Mesothelial cell of epicardium (in vitro differentiated cells): ENCODE measurements at regions not wholly inside any gene's neighbourhood (a gene's known extent, or its start where the extent isn't known, plus 50 kb on each side); places are given as distances from the start of the nearest gene placed in this dataset.

Source experiments
- DNase-seq, 2 experiments: peaks; one replicate each; pipeline ENCODE4 v3.0.0; 2021; ENCODE audit warnings: low spot score in 2 of 2; ENCODE audit not compliant: unreplicated experiment in 2 of 2
- H3K27ac Mint-ChIP-seq: 2 replicates; pipeline ENCODE4 v1.8.0; 2021; ENCODE audit warnings: mixed read lengths
- H3K27me3 Mint-ChIP-seq: 2 replicates; pipeline ENCODE4 v1.8.0; 2021; ENCODE audit warnings: low read depth, mixed read lengths
- H3K36me3 Mint-ChIP-seq: 2 replicates; pipeline ENCODE4 v1.8.0; 2021; ENCODE audit warnings: mixed read lengths
- H3K4me1 Mint-ChIP-seq: 2 replicates; pipeline ENCODE4 v1.8.0; 2021; ENCODE audit warnings: mixed read lengths
- H3K4me3 Mint-ChIP-seq: 2 replicates; pipeline ENCODE4 v1.8.0; 2021; ENCODE audit warnings: mild to moderate bottlenecking, moderate library complexity, mixed read lengths
- H3K9me3 Mint-ChIP-seq: 2 replicates; pipeline ENCODE4 v1.8.0; 2021; ENCODE audit warnings: mixed read lengths
- TF ChIP-seq, protein P1 (sequence below): fragments of 200-600 bp; sonication (generic); IDR thresholded peaks from one replicate; pipeline ENCODE4 v1.5.0; 2021; ENCODE audit warnings: antibody characterized with exemption; ENCODE audit not compliant: unreplicated experiment

DNA sequence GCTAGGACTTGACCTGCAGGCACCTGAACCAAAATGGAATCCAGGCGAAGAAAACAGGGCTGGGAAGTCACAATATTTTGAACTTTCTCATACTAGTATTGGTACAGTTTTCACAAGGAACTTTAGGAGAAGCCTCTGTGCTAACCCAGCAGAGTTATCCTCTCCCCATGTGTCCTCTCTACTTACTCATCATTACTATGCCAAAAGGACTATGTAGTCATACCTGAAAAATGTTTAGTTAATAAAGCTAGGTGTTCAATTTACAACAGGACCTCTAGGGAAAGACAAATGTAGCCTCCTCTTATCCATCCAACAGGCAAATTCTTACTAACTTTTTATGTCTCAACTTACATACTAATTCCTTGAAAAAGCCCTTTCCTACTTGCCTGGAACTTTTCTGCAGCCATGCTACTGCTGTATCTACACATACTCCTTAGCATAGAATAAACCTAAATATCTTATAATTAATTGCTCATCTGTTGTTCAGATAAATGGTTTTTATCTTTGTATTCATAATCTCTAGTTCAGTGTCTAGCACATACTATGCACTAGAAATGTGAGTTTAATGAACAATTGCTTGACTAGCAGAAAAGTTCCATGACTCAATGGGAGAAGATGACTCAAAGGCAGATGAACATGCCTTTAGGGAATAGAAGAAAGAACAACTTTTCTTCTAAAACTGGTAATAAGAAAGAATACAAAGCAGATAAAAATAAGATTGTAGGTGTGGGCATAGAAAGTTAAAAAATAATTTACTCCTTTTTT lies 215.5 kb upstream of the VEGFC start:
- peaks cover 3% of the 10 kb centered on the region for H3K36me3 Mint-ChIP-seq
- no peak for DNase-seq
- H3K4me1 Mint-ChIP-seq: no peaks in the 10 kb centered on the region
- no peak overlapping the region for H3K27ac Mint-ChIP-seq
- H3K4me3 Mint-ChIP-seq: no peak overlapping the region
- peaks cover 11% of the 10 kb centered on the region for H3K9me3 Mint-ChIP-seq
- TF ChIP-seq, protein P1, sequence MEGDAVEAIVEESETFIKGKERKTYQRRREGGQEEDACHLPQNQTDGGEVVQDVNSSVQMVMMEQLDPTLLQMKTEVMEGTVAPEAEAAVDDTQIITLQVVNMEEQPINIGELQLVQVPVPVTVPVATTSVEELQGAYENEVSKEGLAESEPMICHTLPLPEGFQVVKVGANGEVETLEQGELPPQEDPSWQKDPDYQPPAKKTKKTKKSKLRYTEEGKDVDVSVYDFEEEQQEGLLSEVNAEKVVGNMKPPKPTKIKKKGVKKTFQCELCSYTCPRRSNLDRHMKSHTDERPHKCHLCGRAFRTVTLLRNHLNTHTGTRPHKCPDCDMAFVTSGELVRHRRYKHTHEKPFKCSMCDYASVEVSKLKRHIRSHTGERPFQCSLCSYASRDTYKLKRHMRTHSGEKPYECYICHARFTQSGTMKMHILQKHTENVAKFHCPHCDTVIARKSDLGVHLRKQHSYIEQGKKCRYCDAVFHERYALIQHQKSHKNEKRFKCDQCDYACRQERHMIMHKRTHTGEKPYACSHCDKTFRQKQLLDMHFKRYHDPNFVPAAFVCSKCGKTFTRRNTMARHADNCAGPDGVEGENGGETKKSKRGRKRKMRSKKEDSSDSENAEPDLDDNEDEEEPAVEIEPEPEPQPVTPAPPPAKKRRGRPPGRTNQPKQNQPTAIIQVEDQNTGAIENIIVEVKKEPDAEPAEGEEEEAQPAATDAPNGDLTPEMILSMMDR: no peak
- no peaks in the 10 kb centered on the region for H3K27me3 Mint-ChIP-seq

DNA sequence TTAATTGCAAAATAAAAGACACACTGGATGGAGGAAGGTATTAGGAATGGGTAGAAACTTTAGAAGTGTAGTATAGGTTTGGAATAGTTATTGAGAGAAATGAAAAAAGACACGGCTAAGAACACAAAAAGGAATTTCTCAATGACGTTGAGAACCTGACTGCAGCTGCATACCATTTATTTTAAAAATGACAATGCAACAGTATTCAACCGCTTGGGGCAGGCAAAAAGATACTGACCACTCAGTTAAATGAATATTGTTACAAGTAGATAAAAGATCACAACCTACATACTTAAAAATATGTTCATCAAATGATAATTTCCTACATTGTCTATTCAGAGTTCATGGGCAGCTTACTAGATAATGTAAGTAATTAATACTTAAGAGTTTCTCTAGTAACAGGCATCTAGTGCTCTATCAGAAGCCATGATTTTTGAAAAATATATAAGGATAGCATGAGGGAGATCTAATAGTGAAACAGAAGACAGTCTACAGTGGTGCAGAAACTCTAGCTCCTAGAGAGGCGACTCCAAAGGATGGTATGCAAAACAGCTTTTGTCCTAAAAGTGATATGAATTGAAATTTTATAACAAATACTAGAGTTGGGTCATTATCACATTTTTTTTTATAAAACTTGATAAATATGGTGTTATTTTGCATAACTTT lies 216.2 kb upstream of the VEGFC start:
- H3K9me3 Mint-ChIP-seq: peaks cover 16% of the 10 kb centered on the region
- no peak overlapping the region for H3K27ac Mint-ChIP-seq
- TF ChIP-seq, protein P1: no peak
- no peak for DNase-seq
- peaks cover 3% of the 10 kb centered on the region for H3K36me3 Mint-ChIP-seq
- no peak overlapping the region for H3K4me3 Mint-ChIP-seq
- H3K27me3 Mint-ChIP-seq: no peaks in the 10 kb centered on the region
- no peaks in the 10 kb centered on the region for H3K4me1 Mint-ChIP-seq

DNA sequence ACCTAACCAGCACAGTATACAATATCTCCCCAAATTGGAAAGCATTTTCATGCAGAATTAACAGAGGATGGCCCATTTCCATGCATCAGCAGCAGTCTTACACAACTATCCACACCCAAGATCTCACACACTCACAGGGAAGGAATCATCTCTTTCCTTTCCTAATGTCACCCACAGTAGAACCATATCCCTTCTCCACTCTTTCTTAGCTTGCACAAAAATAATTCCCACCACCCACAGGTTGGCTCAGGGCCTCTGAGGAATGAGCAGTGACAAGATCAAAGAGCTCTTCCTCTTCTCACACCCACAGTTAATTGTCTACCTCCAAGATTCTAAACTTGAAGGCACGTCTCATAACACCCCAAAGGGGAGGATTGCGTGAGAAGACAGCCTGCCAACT lies 217.7 kb upstream of the VEGFC start:
- H3K4me1 Mint-ChIP-seq: no peaks in the 10 kb centered on the region
- H3K27me3 Mint-ChIP-seq: no peaks in the 10 kb centered on the region
- no peak overlapping the region for H3K27ac Mint-ChIP-seq
- TF ChIP-seq, protein P1: no peak
- H3K4me3 Mint-ChIP-seq: no peak overlapping the region
- no peak for DNase-seq
- peaks cover 16% of the 10 kb centered on the region for H3K9me3 Mint-ChIP-seq
- peaks cover 3% of the 10 kb centered on the region for H3K36me3 Mint-ChIP-seq

DNA sequence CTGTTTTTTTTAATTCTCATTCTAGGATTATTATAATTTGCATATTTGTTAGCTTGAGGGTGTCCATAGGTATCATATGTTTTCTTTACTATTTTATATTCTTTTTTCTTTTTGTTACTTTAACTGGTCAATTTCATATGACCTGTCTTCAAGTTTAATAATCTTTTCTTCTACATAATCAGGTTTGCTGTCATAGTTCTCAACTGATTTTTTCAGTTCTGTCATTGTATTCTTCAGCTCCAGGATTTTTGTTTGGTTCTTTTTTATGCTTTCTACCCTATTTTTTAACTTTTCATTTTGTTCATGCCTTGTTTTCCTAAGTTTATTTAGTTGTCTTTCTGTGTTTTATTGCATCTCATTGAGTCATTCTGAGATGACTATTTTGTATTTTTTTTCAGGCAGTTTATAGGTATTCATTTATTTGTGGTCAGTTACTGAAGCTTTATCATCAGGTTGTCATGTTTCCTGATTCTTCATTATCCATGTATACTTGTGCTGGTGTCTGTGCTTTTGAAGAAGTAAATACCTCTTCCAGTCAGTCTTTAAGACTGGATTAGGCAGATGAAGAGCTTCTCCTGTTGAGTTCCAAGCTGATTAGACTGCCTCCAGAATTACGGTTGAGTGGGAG lies 220.3 kb upstream of the VEGFC start:
- TF ChIP-seq, protein P1: no peak
- Mint-ChIP-seq H3K4me3 (no peak overlapping the region), H3K9me3 (peaks cover 18% of the 10 kb centered on the region), H3K4me1 (peaks cover 5% of the 10 kb centered on the region), H3K36me3 (peaks cover 3% of the 10 kb centered on the region), H3K27me3 (no peaks in the 10 kb centered on the region), H3K27ac (no peak overlapping the region)
- no peak for DNase-seq

DNA sequence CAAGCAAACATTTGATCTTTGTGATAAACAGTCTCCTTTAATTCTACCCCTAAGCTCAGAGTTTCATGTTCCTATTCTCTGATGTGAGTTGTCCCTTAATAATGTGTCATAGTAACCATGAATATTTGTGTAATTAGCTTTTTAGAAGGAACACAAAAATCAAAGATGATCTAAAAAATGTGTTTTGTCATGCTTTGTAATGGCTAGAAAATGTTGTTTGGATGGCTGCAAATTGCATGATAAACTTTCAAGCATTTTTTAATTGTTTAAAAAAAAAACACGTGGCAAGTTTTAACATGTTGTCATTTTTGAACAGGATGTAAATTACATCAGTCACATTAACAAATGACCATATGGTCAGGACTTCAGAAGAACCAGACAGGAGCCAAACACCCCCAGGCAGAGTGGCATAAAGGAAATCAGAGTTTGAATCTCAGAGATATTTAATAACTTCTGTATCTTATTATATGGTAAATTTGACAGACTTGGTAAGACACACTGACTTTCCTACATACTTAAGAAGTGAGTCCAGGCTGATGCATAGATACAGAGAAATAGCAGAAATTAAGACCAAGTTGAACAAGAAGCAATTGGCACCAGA lies 223.9 kb upstream of the VEGFC start:
- H3K4me1 Mint-ChIP-seq: peaks cover 5% of the 10 kb centered on the region
- H3K27ac Mint-ChIP-seq: no peak overlapping the region
- TF ChIP-seq, protein P1: no peak
- no peaks in the 10 kb centered on the region for H3K27me3 Mint-ChIP-seq
- H3K36me3 Mint-ChIP-seq: peaks cover 5% of the 10 kb centered on the region
- H3K9me3 Mint-ChIP-seq: peaks cover 53% of the 10 kb centered on the region
- H3K4me3 Mint-ChIP-seq: no peak overlapping the region
- DNase-seq: no peak
